Astrocyte (in vitro differentiated cells and primary cell): ENCODE measurements at regions not wholly inside any gene's neighbourhood (a gene's known extent, or its start where the extent isn't known, plus 50 kb on each side); places are given as distances from the start of the nearest gene placed in this dataset.

Experiments used
- EZH2 ChIP-seq: IDR thresholded peaks from 2 replicates; pipeline ENCODE4 v1.6.1; 2012; ENCODE audit warnings: mild to moderate bottlenecking, low read length, inconsistent platforms; ENCODE audit not compliant: insufficient read depth
- TF ChIP-seq, protein P1 (sequence below): IDR thresholded peaks from 2 replicates; pipeline ENCODE4 v1.5.1; 2011; ENCODE audit warnings: low read depth, mild to moderate bottlenecking, inconsistent platforms, low read length, moderate library complexity; ENCODE audit not compliant: insufficient read depth

- TF ChIP-seq, protein P1, sequence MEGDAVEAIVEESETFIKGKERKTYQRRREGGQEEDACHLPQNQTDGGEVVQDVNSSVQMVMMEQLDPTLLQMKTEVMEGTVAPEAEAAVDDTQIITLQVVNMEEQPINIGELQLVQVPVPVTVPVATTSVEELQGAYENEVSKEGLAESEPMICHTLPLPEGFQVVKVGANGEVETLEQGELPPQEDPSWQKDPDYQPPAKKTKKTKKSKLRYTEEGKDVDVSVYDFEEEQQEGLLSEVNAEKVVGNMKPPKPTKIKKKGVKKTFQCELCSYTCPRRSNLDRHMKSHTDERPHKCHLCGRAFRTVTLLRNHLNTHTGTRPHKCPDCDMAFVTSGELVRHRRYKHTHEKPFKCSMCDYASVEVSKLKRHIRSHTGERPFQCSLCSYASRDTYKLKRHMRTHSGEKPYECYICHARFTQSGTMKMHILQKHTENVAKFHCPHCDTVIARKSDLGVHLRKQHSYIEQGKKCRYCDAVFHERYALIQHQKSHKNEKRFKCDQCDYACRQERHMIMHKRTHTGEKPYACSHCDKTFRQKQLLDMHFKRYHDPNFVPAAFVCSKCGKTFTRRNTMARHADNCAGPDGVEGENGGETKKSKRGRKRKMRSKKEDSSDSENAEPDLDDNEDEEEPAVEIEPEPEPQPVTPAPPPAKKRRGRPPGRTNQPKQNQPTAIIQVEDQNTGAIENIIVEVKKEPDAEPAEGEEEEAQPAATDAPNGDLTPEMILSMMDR, result no peak
- no peak for TF ChIP-seq EZH2
Measured at GRCh38 chr12:60844875-60845274, 1249.0 kb downstream of the SLC16A7 start.
